ENCODE measurements at regions not wholly inside any gene's neighbourhood (a gene's known extent, or its start where the extent isn't known, plus 50 kb on each side); places are given as distances from the start of the nearest gene placed in this dataset.

GRCh38 chrX:39421006-39421405 is 619.7 kb downstream of the MID1IP1 start:
- Histone ChIP-seq H3K27ac (no peak overlapping the region), H3K9me3 (no peaks in the 10 kb centered on the region), H3K4me3 (no peak overlapping the region), H3K27me3 (peaks cover 0 to 4% (median 0%) of the 10 kb centered on the region in 4 donors), H3K4me1 (no peaks in the 10 kb centered on the region), H3K36me3 (no peaks in the 10 kb centered on the region)
- no peak for ATAC-seq
- intact Hi-C loops (cut with DNase I): no loop called here
- WGBS, 2 donors: 86 to 97% methylated on average over 3 of the region's 3 CpGs
- no peak for FAIRE-seq
- no peak for DNase-seq
- TF ChIP-seq CTCF (IDR thresholded peaks at IDR 0.05): no peak

- Histone ChIP-seq H3K4me3 (no peak overlapping the region), H3K27me3 (no peaks in the 10 kb centered on the region), H3K4me1 (no peaks in the 10 kb centered on the region), H3K27ac (no peak overlapping the region), H3K9me3 (no peaks in the 10 kb centered on the region), H3K36me3 (no peaks in the 10 kb centered on the region)
- intact Hi-C loops (cut with DNase I): no loop called here
- ATAC-seq: no peak
- DNase-seq: no peak
- 77 to 90% methylated on average over 2 of the region's 2 CpGs for WGBS, 2 donors
- FAIRE-seq: peak; percentile 54
- TF ChIP-seq CTCF (IDR thresholded peaks at IDR 0.05): no peak
Observed at GRCh38 chrX:39425124-39425806, 624.0 kb downstream of the MID1IP1 start.

- no peak overlapping the region for H3K27ac ChIP-seq
- 81 to 84% methylated on average over 6 of the region's 6 CpGs for WGBS, 2 donors
- no peaks in the 10 kb centered on the region for H3K27me3 ChIP-seq
- no peak for FAIRE-seq
- H3K4me3 ChIP-seq: no peak overlapping the region
- intact Hi-C loops (cut with DNase I): no loop called here
- TF ChIP-seq CTCF (IDR thresholded peaks at IDR 0.05): no peak
- H3K4me1 ChIP-seq: no peaks in the 10 kb centered on the region
- DNase-seq: no peak
- H3K9me3 ChIP-seq: no peaks in the 10 kb centered on the region
- no peak for ATAC-seq
- no peaks in the 10 kb centered on the region for H3K36me3 ChIP-seq
Observed at GRCh38 chrX:39426101-39426500, 624.8 kb downstream of the MID1IP1 start.

- no peak overlapping the region for H3K4me3 ChIP-seq
- WGBS, 2 donors: 73 to 81% methylated on average over 6 of the region's 6 CpGs
- ATAC-seq (no peak), FAIRE-seq (no peak), DNase-seq (no peak)
- H3K9me3 ChIP-seq: no peaks in the 10 kb centered on the region
- no peak overlapping the region for H3K27ac ChIP-seq
- H3K36me3 ChIP-seq: no peaks in the 10 kb centered on the region
- intact Hi-C loops (cut with DNase I): no loop called here
- H3K27me3 ChIP-seq: no peaks in the 10 kb centered on the region
- H3K4me1 ChIP-seq: no peaks in the 10 kb centered on the region
- no peak for TF ChIP-seq CTCF (IDR thresholded peaks at IDR 0.05)
Observed at GRCh38 chrX:39427492-39427891, 626.2 kb downstream of the MID1IP1 start.

GRCh38 chrX:39427906-39428305 is 626.6 kb downstream of the MID1IP1 start:
- WGBS, 2 donors: 72 to 74% methylated on average over 3 of the region's 3 CpGs
- Histone ChIP-seq H3K9me3 (no peaks in the 10 kb centered on the region), H3K27ac (no peak overlapping the region), H3K27me3 (no peaks in the 10 kb centered on the region), H3K4me1 (no peaks in the 10 kb centered on the region), H3K4me3 (no peak overlapping the region), H3K36me3 (no peaks in the 10 kb centered on the region)
- ATAC-seq: no peak
- no peak for FAIRE-seq
- TF ChIP-seq CTCF (IDR thresholded peaks at IDR 0.05): no peak
- intact Hi-C loops (cut with DNase I): no loop called here
- DNase-seq: no peak
